ENCODE measurements at regions not wholly inside any gene's neighbourhood (a gene's known extent, or its start where the extent isn't known, plus 50 kb on each side); places are given as distances from the start of the nearest gene placed in this dataset.

DNA sequence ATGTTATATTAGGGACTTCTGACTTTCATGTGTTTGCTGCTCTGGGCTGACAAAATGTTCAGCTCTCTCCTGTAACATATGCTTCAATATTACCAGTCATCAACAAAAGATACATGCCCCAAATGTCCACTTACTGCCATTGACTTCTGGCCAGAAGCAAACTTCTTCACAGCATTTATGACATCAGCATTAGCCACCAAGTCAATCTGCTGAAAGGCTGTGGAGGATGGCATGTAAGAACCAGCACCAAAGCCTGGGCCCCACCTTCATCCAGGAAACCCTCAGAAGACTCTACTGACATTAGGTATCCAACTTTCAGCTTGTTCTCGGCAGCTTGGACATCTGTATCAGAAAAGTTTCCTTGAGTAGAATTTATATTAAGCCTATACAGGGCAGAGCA, 595.5 kb downstream of the COL12A1 start:
- Histone ChIP-seq H2AFZ (ENCODE audit: insufficient read depth, low read depth, low read length, poor library complexity, severe bottlenecking) (no peak overlapping the region), H3K4me1 (ENCODE audit: control insufficient read depth in 2 of 2, insufficient read depth in 2 of 2, low read length in 2 of 2) (no peaks in the 10 kb centered on the region), H3K9me3 (ENCODE audit: control extremely low read depth in 1 of 3, control insufficient read depth in 2 of 3, insufficient read depth in 1 of 3, low read length in 2 of 3) (no peaks in the 10 kb centered on the region), H3K9ac (ENCODE audit: low read length) (no peak overlapping the region), H3K79me2 (ENCODE audit: control insufficient read depth, insufficient read depth, low read length) (no peaks in the 10 kb centered on the region), H4K20me1 (ENCODE audit: control insufficient read depth, insufficient read depth, low read length, poor library complexity, severe bottlenecking) (no peaks in the 10 kb centered on the region), H3K4me2 (replicated peaks; ENCODE audit: low read depth, low read length, poor library complexity, severe bottlenecking) (no peak overlapping the region), H3K27ac (ENCODE audit: low read length in 2 of 2) (no peak overlapping the region), H3K36me3 (replicated peaks in 1 of 2; ENCODE audit: control extremely low read depth in 1 of 2, control insufficient read depth in 1 of 2, extremely low read depth in 1 of 2, insufficient read depth in 2 of 2, low read length in 1 of 2) (no peaks in the 10 kb centered on the region), H3K4me3 (ENCODE audit: control extremely low read depth in 1 of 5, extremely low read depth in 1 of 5, insufficient read depth in 1 of 5, low read depth in 2 of 5, low read length in 4 of 5) (no peak overlapping the region), H3K27me3 (replicated peaks in 1 of 4; ENCODE audit: control extremely low read depth in 1 of 4, control insufficient read depth in 3 of 4, insufficient read depth in 4 of 4, low read length in 3 of 4) (no peaks in the 10 kb centered on the region)
- TF ChIP-seq EZH2 (IDR thresholded peaks at IDR 0.05; ENCODE audit: borderline replicate concordance, insufficient read depth, low read depth, low read length, poor library complexity, severe bottlenecking) = no peak
- TF ChIP-seq, protein P1, sequence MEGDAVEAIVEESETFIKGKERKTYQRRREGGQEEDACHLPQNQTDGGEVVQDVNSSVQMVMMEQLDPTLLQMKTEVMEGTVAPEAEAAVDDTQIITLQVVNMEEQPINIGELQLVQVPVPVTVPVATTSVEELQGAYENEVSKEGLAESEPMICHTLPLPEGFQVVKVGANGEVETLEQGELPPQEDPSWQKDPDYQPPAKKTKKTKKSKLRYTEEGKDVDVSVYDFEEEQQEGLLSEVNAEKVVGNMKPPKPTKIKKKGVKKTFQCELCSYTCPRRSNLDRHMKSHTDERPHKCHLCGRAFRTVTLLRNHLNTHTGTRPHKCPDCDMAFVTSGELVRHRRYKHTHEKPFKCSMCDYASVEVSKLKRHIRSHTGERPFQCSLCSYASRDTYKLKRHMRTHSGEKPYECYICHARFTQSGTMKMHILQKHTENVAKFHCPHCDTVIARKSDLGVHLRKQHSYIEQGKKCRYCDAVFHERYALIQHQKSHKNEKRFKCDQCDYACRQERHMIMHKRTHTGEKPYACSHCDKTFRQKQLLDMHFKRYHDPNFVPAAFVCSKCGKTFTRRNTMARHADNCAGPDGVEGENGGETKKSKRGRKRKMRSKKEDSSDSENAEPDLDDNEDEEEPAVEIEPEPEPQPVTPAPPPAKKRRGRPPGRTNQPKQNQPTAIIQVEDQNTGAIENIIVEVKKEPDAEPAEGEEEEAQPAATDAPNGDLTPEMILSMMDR (IDR thresholded peaks at IDR 0.05) = no peak
- Mint-ChIP-seq H3K9me3 (ENCODE audit: insufficient read depth) (no peaks in the 10 kb centered on the region), H3K4me1 (no peaks in the 10 kb centered on the region), H3K4me3 (no peak overlapping the region), H3K27me3 (no peaks in the 10 kb centered on the region), H3K27ac (no peak overlapping the region)
- no CpG with 5 or more reads among the region's 1 CpG for WGBS (ENCODE audit: insufficient coverage)
- ChIA-PET CTCF (no interaction called here), POLR2A (no interaction called here)
- DNase-seq (no peak), ATAC-seq (ENCODE audit: low read depth) (no peak)
- intact Hi-C loops (cut with micrococcal nuclease) = no loop called here

DNA sequence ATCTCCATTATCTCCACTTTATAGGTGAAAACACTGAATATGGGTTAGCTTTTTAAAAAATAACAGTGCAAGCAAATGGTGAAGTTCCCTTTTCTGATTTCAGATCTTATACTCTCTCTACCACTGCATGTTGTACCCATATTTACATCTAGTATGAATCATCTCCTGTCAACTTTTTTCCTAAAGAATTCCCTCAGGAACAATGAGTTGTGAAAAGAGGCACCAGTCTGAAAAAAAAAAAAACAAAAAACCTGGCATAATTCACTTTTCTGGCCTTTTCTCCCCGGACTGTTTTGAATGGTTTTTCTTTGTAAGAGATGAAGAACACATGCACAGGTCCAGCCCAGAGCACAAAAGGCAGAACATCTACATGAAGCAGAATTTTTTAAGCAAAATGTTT, 596.0 kb downstream of the COL12A1 start:
- Histone ChIP-seq H2AFZ (ENCODE audit: insufficient read depth, low read depth, low read length, poor library complexity, severe bottlenecking) (no peak overlapping the region), H4K20me1 (ENCODE audit: control insufficient read depth, insufficient read depth, low read length, poor library complexity, severe bottlenecking) (no peaks in the 10 kb centered on the region), H3K27me3 (replicated peaks in 1 of 4; ENCODE audit: control extremely low read depth in 1 of 4, control insufficient read depth in 3 of 4, insufficient read depth in 4 of 4, low read length in 3 of 4) (no peaks in the 10 kb centered on the region), H3K27ac (ENCODE audit: low read length in 2 of 2) (no peak overlapping the region), H3K9ac (ENCODE audit: low read length) (no peak overlapping the region), H3K9me3 (ENCODE audit: control extremely low read depth in 1 of 3, control insufficient read depth in 2 of 3, insufficient read depth in 1 of 3, low read length in 2 of 3) (no peaks in the 10 kb centered on the region), H3K4me3 (ENCODE audit: control extremely low read depth in 1 of 5, extremely low read depth in 1 of 5, insufficient read depth in 1 of 5, low read depth in 2 of 5, low read length in 4 of 5) (no peak overlapping the region), H3K79me2 (ENCODE audit: control insufficient read depth, insufficient read depth, low read length) (no peaks in the 10 kb centered on the region), H3K4me2 (replicated peaks; ENCODE audit: low read depth, low read length, poor library complexity, severe bottlenecking) (no peak overlapping the region), H3K36me3 (replicated peaks in 1 of 2; ENCODE audit: control extremely low read depth in 1 of 2, control insufficient read depth in 1 of 2, extremely low read depth in 1 of 2, insufficient read depth in 2 of 2, low read length in 1 of 2) (no peaks in the 10 kb centered on the region), H3K4me1 (ENCODE audit: control insufficient read depth in 2 of 2, insufficient read depth in 2 of 2, low read length in 2 of 2) (no peaks in the 10 kb centered on the region)
- DNase-seq (no peak), ATAC-seq (ENCODE audit: low read depth) (no peak)
- WGBS (ENCODE audit: insufficient coverage) = no CpG with 5 or more reads among the region's 1 CpG
- no peaks in the 10 kb centered on the region for H3K27me3 Mint-ChIP-seq
- no peak overlapping the region for H3K4me3 Mint-ChIP-seq
- POLR2A ChIA-PET = no interaction called here
- H3K27ac Mint-ChIP-seq = no peak overlapping the region
- CTCF ChIA-PET = no interaction called here
- no peaks in the 10 kb centered on the region for H3K4me1 Mint-ChIP-seq
- H3K9me3 Mint-ChIP-seq (ENCODE audit: insufficient read depth) = no peaks in the 10 kb centered on the region
- intact Hi-C loops (cut with micrococcal nuclease) = no loop called here
- TF ChIP-seq EZH2 (IDR thresholded peaks at IDR 0.05; ENCODE audit: borderline replicate concordance, insufficient read depth, low read depth, low read length, poor library complexity, severe bottlenecking) = no peak
- TF ChIP-seq, protein P1 (IDR thresholded peaks at IDR 0.05) = no peak
